Progenitor cell of endocrine pancreas (in vitro differentiated cells): ENCODE measurements at regions not wholly inside any gene's neighbourhood (a gene's known extent, or its start where the extent isn't known, plus 50 kb on each side); places are given as distances from the start of the nearest gene placed in this dataset.

Source experiments
- DNase-seq: peaks from one replicate; pipeline ENCODE4 v3.0.0; 2021; ENCODE audit warnings: low spot score; ENCODE audit not compliant: unreplicated experiment
- H3K27ac Mint-ChIP-seq: 2 replicates; pipeline ENCODE4 v1.8.0; 2021; ENCODE audit warnings: mild to moderate bottlenecking, moderate library complexity, mixed read lengths
- H3K27me3 Mint-ChIP-seq: 2 replicates; pipeline ENCODE4 v1.8.0; 2021; ENCODE audit warnings: mixed read lengths
- H3K36me3 Mint-ChIP-seq: 2 replicates; pipeline ENCODE4 v1.8.0; 2022; ENCODE audit warnings: mixed read lengths; ENCODE audit not compliant: insufficient read depth
- H3K4me1 Mint-ChIP-seq: 2 replicates; pipeline ENCODE4 v1.8.0; 2021; ENCODE audit warnings: low read depth, mixed read lengths
- H3K4me3 Mint-ChIP-seq: 2 replicates; pipeline ENCODE4 v1.8.0; 2021; ENCODE audit warnings: low read depth, mild to moderate bottlenecking, moderate library complexity, mixed read lengths
- H3K9me3 Mint-ChIP-seq: 2 replicates; pipeline ENCODE4 v1.8.0; 2021; ENCODE audit warnings: low read depth, mixed read lengths
- CTCF ChIP-seq: fragments of 200-600 bp; sonication (generic); IDR thresholded peaks from one replicate; pipeline ENCODE4 v1.5.0; 2021; ENCODE audit warnings: antibody characterized with exemption, mild to moderate bottlenecking; ENCODE audit not compliant: unreplicated experiment

- Mint-ChIP-seq H3K9me3 (no peaks in the 10 kb centered on the region), H3K4me1 (peaks cover 14% of the 10 kb centered on the region), H3K36me3 (no peaks in the 10 kb centered on the region), H3K27me3 (peaks cover 4% of the 10 kb centered on the region), H3K4me3 (no peak overlapping the region), H3K27ac (no peak overlapping the region)
- DNase-seq, result no peak
- no peak for TF ChIP-seq CTCF
These were observed 53.0 kb upstream of the ADTRP start for GRCh38 chr6:11831653-11832052.

DNA sequence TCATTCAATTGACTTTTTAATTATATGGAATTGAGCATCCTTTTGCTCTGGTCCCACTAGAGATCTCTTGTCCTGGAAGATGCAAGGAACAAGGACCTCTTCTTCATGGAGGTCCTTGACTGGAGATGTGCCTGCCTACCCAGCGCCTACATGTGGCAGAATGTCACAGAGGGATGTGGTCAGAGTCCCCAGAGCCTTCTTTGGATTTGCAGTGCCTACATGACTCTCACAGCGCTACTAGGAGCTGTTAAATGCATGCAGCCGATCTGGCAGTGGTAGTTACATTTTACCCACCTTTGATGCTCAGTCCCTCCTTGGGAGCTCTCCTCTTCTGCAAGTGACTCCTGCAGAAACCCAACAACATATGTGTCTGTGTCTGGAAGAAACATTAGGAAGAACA lies 51.9 kb upstream of the ADTRP start:
- no peak overlapping the region for H3K4me3 Mint-ChIP-seq
- no peaks in the 10 kb centered on the region for H3K36me3 Mint-ChIP-seq
- no peak overlapping the region for H3K27ac Mint-ChIP-seq
- H3K4me1 Mint-ChIP-seq, result peaks cover 14% of the 10 kb centered on the region
- H3K9me3 Mint-ChIP-seq, result no peaks in the 10 kb centered on the region
- DNase-seq, result no peak
- TF ChIP-seq CTCF, result no peak
- H3K27me3 Mint-ChIP-seq, result peaks cover 4% of the 10 kb centered on the region

GRCh38 chr6:11830105-11830504 lies 51.5 kb upstream of the ADTRP start:
- TF ChIP-seq CTCF, result no peak
- H3K4me3 Mint-ChIP-seq, result no peak overlapping the region
- DNase-seq, result no peak
- H3K36me3 Mint-ChIP-seq, result no peaks in the 10 kb centered on the region
- peaks cover 4% of the 10 kb centered on the region for H3K27me3 Mint-ChIP-seq
- H3K9me3 Mint-ChIP-seq, result no peaks in the 10 kb centered on the region
- peaks cover 13% of the 10 kb centered on the region for H3K4me1 Mint-ChIP-seq
- H3K27ac Mint-ChIP-seq, result no peak overlapping the region

DNA sequence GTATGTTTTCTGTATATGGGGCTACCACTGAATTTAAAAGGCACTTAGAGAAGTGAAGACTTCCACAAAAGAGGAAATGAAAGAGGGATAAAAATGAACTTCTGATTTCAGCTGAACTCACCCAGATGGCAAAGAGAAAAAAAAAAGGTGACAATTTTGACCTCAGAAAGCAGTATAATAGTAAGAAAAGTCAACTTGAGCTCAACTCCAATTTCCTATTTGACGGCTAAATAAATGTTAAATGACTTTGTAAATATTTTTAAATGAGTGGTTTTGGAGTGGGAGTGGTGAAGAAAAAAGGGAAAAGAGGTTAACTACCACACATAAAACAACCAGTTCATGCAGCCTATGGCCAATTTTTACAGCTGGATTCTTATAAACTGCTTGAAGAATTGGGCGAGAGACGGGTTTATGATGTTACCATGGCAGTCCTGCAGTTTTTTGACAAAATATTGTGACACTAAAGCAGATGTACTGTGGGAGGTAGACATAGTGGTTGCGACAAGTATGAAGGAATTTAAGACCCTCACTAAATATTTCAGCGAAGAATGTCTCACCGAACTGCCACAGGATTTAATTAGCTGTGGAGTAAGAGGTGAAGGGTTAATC lies 49.8 kb upstream of the ADTRP start:
- Mint-ChIP-seq H3K27me3 (peaks cover 4% of the 10 kb centered on the region), H3K4me1 (peaks cover 6% of the 10 kb centered on the region), H3K4me3 (no peak overlapping the region), H3K27ac (no peak overlapping the region), H3K36me3 (no peaks in the 10 kb centered on the region), H3K9me3 (no peaks in the 10 kb centered on the region)
- no peak for DNase-seq
- TF ChIP-seq CTCF, result no peak
